ENCODE measurements at regions not wholly inside any gene's neighbourhood (a gene's known extent, or its start where the extent isn't known, plus 50 kb on each side); places are given as distances from the start of the nearest gene placed in this dataset.

DNA sequence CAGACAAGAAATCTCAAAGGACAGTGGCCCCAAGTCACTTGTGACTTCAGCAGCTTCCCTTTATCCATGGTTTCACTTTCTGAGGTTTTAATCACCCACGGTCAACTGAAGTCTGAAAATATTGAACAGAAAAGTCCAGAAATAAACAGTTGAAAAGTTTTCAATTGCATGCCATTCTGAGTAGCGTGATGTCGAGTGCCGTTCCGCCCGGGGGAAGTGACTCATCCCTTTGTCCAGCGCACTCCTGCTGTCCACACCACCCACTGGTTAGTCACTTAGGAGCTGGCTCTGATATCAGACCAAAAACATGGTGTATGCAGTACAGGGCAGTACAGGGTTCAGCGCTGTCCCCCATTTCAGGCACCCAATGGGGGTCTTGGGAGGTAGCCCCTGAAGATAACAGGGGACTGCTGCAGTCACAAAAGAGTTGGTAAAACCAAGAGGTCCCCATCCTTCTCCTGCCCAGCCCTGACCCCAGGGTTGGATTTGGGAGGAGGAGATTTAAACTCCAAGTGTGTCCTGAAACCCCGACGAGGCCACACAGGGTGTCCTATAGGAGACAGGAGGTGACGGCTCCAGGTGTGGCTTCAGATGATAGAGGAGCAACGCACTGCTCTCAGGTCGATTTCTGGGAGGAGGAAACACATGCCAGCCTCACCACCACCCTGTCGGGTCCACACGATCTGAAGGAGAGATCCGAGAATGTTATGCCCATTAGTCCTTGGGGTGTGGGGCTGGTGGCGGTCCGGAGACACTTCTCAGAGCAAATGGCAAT is 390.1 kb downstream of the CTTN start:
- TF ChIP-seq, protein P1, sequence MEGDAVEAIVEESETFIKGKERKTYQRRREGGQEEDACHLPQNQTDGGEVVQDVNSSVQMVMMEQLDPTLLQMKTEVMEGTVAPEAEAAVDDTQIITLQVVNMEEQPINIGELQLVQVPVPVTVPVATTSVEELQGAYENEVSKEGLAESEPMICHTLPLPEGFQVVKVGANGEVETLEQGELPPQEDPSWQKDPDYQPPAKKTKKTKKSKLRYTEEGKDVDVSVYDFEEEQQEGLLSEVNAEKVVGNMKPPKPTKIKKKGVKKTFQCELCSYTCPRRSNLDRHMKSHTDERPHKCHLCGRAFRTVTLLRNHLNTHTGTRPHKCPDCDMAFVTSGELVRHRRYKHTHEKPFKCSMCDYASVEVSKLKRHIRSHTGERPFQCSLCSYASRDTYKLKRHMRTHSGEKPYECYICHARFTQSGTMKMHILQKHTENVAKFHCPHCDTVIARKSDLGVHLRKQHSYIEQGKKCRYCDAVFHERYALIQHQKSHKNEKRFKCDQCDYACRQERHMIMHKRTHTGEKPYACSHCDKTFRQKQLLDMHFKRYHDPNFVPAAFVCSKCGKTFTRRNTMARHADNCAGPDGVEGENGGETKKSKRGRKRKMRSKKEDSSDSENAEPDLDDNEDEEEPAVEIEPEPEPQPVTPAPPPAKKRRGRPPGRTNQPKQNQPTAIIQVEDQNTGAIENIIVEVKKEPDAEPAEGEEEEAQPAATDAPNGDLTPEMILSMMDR (IDR thresholded peaks at IDR 0.05): no peak
- TF ChIP-seq POLR2A (IDR thresholded peaks at IDR 0.05): no peak
- intact Hi-C loops (cut with DNase I; ENCODE audit: low total_unique reads): no loop called here

DNA sequence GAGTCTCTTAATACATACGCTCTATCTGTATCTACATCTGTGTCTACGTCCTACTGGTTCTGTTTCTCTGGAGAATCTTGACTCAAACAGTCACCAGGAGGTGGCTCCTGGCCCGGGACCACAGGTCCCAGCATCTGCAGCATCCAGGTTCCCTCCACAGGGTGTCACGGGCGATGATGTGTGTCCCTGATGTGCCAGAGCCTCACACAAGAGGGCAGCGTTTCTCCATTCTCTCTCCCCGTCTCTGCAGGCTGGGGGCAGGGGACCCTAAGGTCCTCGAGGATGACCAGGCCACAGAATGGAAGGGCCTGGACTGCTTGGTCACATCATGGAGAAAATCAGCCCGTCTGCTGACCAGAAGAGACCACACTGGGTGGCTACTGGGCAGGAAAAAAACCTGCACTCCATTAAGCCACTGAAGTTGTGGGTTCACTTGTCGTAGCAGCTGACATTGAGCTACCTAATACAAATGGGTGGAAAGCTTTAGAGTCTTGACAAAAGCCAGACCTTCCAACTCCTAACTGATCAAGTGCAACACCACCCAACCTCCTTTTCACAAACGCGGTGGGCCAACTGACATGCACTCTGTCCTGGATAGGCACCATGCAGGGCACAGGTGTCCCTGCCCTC is 392.5 kb downstream of the CTTN start:
- Histone ChIP-seq H3K36me3 (no peaks in the 10 kb centered on the region), H3K27ac (no peak overlapping the region), H3K4me3 (no peak overlapping the region), H3K27me3 (no peaks in the 10 kb centered on the region), H3K9me3 (no peaks in the 10 kb centered on the region), H3K4me1 (no peaks in the 10 kb centered on the region)
- no peak for DNase-seq
- intact Hi-C loops (cut with DNase I; ENCODE audit: low total_unique reads): no loop called here
- no peak for TF ChIP-seq POLR2A (IDR thresholded peaks at IDR 0.05)
- TF ChIP-seq, protein P1 (IDR thresholded peaks at IDR 0.05): no peak

More for the DNA sequence above, 390.1 kb downstream of the CTTN start:
- H3K36me3 ChIP-seq: no peaks in the 10 kb centered on the region
- no peak overlapping the region for H3K27ac ChIP-seq
- H3K9me3 ChIP-seq: no peaks in the 10 kb centered on the region
- H3K4me3 ChIP-seq: no peak overlapping the region
- no peaks in the 10 kb centered on the region for H3K27me3 ChIP-seq
- H3K4me1 ChIP-seq: no peaks in the 10 kb centered on the region
- DNase-seq: no peak

DNA sequence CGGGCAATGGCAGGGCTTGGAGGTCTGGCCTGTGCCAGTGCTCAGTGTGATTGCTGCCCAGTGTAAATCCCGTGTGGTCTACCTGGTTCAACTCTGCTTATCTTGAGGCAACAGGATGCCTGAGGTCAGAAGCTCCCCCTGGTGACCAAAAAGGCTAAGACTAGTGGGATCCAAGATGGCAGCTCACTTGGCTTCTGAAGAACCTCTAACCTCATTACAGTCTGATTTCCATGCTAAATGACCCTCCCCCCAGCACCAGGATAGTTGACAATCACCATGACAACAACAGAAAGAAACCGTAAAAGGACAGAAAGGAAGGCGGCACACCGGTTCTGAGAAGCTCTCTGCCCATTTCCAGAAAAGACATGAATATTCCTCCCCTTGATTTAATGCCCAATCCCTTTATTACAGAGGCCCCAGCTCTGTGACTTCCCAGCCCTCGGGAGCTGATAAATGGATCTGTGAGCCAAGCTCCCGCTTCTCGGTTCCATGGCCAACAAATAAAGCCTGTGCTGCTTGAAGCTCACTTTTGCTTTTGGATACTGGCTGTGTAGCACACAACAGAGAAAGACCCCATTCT is 398.4 kb downstream of the CTTN start:
- DNase-seq: no peak
- Histone ChIP-seq H3K4me1 (no peaks in the 10 kb centered on the region), H3K27ac (no peak overlapping the region), H3K4me3 (no peak overlapping the region), H3K27me3 (no peaks in the 10 kb centered on the region), H3K36me3 (no peaks in the 10 kb centered on the region), H3K9me3 (no peaks in the 10 kb centered on the region)
- intact Hi-C loops (cut with DNase I; ENCODE audit: low total_unique reads): no loop called here
- TF ChIP-seq, protein P1 (IDR thresholded peaks at IDR 0.05): no peak
- no peak for TF ChIP-seq POLR2A (IDR thresholded peaks at IDR 0.05)

DNA sequence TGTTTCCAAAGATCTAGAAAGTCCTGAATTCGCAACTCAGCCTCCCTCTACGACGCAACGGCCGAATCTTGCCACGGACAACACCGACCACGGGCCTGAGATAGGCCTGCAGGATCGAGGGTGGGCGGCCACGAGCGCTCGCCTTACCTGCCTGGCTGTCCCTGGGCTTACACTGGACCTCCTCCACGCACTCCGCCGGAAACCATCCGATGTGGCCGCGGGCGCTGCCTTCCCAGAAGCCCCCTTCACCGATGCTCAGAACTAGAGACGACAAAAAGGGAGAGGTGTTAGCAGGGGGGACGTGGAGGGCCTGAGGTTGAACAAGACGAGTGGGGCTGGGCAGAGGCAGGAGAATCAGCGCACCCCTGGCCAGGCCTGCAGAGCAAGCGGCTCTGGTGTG is 400.0 kb downstream of the CTTN start:
- no peaks in the 10 kb centered on the region for H3K36me3 ChIP-seq
- no peak for DNase-seq
- H3K27ac ChIP-seq: no peak overlapping the region
- no peak overlapping the region for H3K4me3 ChIP-seq
- H3K27me3 ChIP-seq: no peaks in the 10 kb centered on the region
- no peak for TF ChIP-seq POLR2A (IDR thresholded peaks at IDR 0.05)
- TF ChIP-seq, protein P1 (IDR thresholded peaks at IDR 0.05): no peak
- intact Hi-C loops (cut with DNase I; ENCODE audit: low total_unique reads): no loop called here
- no peaks in the 10 kb centered on the region for H3K9me3 ChIP-seq
- H3K4me1 ChIP-seq: no peaks in the 10 kb centered on the region

DNA sequence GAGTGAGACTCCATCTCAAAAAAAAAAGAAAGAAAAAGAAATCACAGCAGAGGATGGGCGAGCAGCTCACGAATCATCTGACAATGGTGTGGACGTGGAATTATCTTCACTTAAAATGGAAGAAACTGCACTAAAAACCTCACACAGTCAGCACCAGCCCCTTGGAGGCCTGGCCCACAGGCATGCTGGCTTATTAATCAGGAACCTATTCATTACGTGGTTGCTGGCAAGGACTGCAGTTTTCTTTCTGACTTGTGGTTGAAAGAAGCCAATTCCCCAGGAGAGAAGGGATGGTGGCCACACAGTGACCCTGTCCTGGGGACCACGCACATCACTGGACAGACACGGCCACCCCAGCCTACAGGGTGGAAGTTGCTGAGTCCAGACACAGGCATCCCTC is 401.1 kb downstream of the CTTN start:
- no peaks in the 10 kb centered on the region for H3K4me1 ChIP-seq
- no peaks in the 10 kb centered on the region for H3K27me3 ChIP-seq
- no peak for DNase-seq
- intact Hi-C loops (cut with DNase I; ENCODE audit: low total_unique reads): no loop called here
- no peak overlapping the region for H3K27ac ChIP-seq
- no peaks in the 10 kb centered on the region for H3K36me3 ChIP-seq
- TF ChIP-seq, protein P1 (IDR thresholded peaks at IDR 0.05): no peak
- TF ChIP-seq POLR2A (IDR thresholded peaks at IDR 0.05): no peak
- no peaks in the 10 kb centered on the region for H3K9me3 ChIP-seq
- H3K4me3 ChIP-seq: no peak overlapping the region
